GM10847 (cell line): ENCODE measurements at regions not wholly inside any gene's neighbourhood (a gene's known extent, or its start where the extent isn't known, plus 50 kb on each side); places are given as distances from the start of the nearest gene placed in this dataset.

Experiments used
- POLR2A ChIP-seq: IDR thresholded peaks from 2 replicates; pipeline ENCODE4 v1.6.1; 2011; ENCODE audit not compliant: insufficient read length; ENCODE audit errors: extremely low read depth

DNA sequence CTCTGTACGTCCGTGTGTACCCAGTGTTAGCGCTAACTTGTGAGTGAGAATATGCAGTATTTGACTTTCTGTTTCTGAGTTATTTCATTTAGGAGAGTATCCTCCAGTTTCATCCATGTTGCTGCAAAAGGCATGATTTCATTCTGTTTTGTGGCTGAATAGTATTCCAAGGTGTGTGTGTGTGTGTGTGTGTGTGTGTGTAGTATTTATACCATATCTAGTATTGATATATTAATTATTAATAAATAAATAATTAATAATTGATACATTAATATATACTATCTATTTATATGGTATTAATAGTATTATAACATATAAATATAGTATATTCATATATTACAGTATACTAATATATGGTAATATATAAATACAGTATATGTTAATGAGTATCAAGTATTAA lies 101.8 kb upstream of the CCND2 start:
- TF ChIP-seq POLR2A: no peak

DNA sequence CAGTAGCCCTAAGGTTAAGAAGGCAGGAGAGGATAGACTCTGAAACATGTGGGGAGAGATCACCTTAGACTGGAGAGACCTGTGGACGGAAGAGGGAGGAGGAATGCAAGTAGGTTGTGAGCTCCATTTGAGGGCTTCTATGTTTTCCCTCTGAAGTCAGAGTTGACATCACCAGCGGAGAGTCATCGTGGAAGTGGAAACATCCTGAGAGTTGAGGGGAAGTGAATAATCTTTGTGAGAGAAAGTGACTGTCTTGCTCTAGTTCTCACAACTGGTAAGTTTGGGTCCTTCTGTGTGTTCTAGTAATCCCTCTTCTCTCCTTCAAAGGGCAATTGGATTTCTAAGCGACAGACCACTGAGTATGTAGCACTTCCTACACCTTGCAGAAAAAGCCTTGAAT lies 103.6 kb upstream of the CCND2 start:
- no peak for TF ChIP-seq POLR2A

DNA sequence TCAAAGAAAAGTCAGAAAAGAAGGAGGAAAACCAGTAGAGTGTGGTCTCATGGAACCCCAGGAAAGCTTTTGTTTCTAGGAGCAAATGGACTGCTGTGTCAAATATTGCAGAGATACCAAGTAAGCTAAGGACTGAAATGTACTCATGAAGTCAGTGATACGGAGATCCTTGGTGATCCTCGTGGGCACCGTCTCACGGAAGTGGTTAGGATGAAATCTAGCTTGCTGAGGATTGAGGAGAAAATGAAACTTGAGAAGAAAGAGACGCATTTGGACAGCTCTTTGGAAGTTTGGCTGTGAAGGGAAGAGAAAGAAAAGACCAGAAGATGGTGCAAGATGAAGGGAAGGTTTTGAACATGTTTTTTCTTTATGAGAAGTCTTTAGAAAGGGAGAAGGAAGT lies 104.0 kb upstream of the CCND2 start:
- TF ChIP-seq POLR2A: no peak

DNA sequence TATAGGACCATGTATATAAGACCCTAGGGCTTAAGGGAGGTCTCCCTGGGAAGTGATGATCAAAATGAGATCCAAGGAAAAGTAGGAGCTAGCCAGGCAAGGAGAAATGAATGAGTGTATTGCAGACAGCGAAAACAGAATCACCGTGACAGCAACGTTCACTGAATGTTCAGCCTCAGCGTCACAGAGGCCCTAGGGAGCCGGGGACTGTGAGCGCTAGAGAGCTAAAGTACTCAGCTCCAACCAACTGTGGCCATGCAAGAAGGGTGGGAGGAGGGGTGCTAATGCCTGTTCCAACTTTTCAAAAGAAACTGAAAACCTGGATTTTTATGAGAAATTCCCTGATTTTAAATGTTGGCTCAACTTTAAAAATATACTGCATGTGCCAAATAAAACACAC lies 105.5 kb upstream of the CCND2 start:
- no peak for TF ChIP-seq POLR2A

DNA sequence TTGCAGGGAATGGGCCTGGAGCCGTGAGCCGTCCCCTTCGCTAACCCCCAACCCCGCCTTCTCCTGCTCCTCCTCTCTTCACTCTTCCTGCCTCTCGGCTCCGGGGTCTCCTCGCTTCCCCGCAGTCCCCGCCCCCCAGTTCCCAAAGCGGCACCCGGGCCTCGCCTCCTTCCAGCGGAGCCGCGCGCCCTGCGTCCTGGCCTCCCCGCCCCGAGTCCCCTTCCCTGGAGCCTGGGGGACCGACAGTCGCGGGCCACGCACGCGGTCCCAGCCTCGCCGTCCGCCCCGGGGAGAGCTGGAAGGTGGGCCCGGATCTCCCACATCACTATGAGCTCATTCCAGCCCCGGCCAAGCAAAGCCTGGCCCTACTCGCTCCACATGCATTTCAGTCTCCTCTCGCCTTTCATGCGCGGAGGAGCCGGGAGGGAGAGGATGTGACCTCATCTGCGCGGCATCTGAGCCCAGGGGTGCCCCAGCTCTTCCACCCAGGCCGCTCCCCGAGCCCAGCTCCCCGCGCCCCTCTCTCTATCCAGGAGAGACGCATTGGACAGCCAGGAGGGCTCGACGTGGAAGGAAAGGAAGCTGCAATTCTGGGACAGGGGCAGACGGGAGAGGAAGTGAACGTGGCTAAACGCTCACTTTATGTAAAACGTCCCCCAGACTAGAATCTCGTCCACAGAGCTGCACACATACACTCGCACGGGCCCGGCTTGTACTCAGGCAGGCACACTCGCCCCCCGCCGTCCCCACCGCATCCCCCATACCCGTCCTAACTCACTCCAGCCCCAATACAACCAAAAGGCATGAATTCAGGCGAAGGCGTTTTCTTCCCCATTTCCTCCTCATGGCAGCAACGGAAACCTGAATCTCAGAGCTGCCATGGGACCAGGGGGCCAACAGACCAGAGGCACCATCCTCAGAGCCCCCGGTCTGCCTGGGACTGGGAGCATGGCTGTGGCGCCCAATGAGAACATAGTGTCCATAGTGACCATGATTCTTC lies 108.7 kb upstream of the CCND2 start:
- TF ChIP-seq POLR2A: peak; percentile 41

DNA sequence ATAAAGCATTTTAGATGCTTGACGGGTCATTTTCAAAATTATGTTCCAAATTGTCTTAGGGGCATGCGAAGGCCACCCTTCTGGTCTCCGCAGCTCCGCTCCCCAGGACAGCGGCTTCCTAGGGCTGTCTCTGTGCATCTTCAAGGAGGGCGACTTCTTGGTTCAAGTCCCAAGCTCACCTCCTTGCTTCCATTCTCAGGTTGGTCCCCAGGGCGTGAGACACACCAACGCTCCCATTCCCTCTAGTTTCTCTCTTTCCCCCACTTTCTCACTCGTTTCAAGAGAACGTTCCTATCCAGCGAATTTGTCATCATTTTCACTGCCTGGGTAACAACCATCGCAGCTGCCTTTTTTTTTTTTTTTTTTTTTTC lies 109.4 kb upstream of the CCND2 start:
- no peak for TF ChIP-seq POLR2A

DNA sequence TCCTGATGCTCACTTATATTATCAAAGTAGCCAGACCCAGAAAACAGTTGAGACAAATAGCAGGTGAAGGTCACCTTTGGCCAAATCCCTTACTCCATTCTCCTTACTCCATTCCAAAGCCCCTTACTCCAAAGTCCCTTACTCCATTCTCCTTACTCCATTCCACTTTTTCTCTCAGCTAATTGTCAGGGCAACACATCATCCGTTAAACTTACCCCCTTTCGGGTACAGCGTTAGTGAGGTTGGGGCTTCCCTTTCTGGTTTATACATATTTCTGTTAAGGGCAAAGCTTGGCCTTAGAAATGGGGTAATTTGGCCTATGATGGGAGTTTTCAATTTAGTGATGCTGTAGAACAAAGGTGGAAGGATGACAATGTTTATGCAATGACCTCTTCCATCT lies 111.8 kb upstream of the CCND2 start:
- no peak for TF ChIP-seq POLR2A

DNA sequence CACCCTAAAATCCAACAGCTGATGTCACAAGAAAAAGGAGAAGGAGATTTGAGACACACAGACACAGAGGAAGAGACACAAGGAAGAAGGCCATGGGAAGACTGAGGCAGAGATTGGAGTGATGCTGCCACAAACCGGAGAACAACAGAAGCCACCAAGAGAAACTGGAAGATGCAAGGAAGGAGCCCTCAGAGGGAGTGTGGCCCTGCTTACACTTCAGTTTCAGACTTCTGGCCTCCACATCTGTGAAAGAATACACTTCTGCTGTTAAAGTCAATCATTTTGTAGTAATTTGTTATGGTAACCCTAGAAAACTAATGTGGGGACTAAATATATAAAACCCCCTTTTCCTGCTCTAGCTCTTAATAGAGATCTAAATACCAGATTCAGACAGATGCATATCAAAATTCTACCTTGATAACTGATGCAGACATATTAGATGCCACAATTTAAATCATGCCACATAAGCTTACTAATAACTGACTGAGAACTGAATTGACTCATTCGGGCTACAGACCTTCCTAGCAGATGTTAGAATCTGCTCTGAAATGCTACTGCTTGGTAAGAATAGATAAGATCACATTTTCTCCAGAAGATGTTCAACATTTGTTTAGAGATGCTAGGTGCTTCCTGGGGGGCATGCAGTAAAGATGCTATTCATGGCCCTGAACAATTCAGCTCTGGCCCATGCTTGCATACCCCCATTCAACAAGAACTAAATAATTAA lies 113.1 kb upstream of the CCND2 start:
- TF ChIP-seq POLR2A: no peak

DNA sequence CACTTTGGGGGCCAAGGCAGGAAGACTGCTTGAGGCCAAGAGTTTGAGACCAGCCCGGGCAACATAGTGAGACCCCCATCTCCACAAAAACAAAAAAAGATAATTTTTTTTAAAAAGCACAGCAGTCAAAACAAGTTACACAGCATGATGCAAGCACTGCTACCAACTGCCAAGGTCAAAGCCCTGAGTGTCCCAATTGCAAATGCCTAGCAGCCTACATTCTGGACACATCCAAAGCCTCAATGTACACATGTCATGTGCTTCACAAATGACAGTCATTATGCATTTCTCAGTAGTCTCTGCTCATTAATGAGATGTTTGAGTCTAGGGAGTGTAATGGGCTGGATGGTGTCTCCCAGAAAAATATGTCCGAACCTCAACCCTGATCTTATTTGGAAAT lies 113.7 kb upstream of the CCND2 start:
- no peak for TF ChIP-seq POLR2A

DNA sequence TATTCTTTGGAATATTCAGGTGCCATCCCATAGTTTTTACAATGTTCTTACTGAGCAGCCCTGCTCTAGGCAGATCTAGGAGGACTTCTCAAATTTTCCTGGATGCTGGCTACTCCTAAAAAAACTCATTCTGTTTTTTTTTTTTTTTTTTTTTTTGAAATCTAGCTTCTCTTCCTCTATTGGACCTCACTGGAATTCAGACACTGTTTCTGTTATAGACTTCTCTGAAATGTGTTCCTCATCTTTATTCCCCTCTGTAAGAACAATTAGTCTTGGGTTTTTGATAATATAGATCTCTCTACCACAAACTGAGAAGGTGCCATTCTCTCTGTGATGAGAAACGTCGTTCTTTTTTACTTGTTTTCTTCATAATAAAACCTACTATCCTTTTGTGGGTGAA lies 115.3 kb upstream of the CCND2 start:
- no peak for TF ChIP-seq POLR2A

DNA sequence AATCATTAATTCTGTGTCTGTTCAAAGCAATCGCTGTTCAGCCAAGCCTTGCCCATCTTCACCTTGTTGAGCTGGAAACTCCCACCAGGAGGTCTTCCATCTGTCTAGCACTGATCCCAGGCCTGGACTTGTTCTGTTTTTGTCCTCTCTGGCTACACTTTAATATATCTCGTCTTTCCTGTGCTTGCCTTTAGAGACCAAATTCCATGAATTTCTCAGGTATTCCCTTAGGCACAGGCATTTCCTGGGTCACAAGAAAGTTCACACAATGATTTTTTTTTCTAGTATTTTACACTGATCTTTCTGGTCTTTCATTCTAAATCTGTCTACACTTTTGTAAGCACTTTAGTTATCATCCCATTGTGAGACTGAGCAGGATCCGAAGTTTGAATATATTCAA lies 116.4 kb upstream of the CCND2 start:
- TF ChIP-seq POLR2A: no peak

DNA sequence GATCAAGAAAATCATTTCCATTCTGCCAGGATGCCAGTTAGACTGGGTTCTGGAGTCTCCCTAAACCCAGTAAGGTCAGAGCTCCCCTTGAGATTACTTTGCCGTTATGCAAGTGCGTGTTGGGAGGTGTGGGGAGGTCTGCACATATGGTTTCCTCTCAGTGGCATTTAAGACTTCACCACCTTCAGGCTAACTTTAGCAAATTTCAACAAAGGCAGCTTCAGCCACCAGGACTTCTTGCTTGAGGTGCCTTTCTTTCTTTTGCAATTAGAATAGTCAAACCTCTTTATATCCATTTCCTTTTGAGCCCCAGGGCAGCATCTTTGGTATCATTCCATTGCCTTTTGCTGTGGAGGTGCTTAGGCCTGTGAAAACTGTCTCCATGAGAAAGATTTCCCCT lies 117.2 kb upstream of the CCND2 start:
- no peak for TF ChIP-seq POLR2A

DNA sequence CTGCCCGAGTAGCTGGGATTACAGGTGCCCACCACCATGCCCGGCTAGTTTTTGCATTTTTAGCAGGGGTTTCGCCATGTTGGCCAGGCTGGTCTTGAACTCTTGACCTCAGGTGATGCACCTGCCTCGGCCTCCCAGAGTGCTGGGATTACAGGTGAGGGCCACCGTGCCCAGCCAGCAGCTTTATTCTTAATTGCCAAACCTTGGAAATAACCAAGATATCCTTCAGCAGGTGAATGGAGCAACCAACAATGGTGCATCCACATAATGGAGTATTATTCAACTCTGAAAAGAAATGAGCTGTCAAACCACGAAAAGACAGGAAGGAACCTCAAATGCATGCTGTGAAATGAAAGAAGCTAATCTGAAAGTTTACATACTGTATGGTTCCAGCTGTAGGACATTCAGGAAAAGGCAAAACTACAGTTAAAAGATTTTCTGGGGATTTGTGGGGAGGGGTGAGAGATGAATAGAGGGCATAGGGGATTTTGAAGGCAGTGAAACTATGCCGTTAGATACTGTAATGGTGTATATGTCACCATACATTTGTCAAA lies 118.8 kb upstream of the CCND2 start:
- TF ChIP-seq POLR2A: no peak

DNA sequence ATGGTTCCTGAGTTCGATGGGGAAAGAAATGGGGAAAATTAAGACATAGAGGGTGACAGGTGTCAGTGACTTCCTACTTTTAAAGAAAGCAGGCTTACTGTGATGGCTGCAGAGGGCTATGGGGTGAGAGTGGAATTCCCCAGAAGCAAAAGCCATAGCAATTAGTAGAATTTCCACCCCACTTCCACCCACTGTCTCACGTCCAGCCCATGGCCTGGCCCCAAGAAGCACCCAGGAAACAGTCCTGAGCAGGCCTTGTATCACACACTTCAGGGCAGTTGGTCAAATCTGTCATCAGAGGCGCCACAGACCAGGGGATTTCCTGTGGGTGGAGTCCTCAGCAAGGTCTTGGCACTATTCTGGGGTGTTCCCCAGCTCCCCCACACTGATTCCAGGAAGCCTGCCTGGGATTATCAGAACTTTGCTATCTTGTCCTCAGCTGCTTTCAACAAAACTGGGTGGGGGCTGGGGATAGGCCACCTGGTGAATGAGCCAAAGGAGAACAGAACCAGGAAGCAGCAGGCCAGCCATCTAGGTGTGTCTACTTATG lies 120.1 kb upstream of the CCND2 start:
- peak; percentile 13 for TF ChIP-seq POLR2A

DNA sequence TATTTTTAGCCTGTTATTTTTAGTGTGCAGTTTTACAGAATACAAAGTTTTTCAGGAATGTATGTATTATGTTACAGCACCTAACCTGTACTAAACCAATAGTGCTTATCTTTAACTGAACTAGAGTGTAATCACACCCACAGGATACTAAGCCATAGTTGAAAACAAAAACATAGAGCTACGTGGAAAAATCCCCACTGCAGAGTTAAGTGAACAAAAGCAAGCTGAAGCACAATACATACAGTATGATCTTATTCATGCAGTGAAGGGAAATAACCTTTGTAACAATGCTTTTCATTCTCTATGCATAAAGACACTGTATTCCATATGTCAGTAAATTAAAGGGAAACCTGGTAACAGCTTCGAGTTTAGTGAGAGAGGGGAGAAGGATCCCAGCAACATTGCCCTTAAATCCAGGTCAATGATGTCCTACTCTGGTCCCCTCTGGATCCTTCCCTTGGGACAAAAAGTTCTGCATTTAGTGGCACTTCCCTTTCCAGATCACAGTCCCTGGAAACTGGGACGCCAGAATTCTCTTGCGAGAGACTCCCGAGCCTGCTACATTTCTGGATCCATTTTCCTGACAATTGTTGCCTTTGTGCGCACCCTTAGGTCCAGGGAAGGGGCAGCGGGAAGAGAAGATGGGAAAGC lies 121.3 kb upstream of the CCND2 start:
- TF ChIP-seq POLR2A: no peak
